ENCODE measurements at regions not wholly inside any gene's neighbourhood (a gene's known extent, or its start where the extent isn't known, plus 50 kb on each side); places are given as distances from the start of the nearest gene placed in this dataset.
A peak's percentile ranks its signal among the peaks of the same experiment; 100 is the strongest.

- no peak for FAIRE-seq
- Histone ChIP-seq H3K27me3 (ENCODE audit: control insufficient read depth, insufficient read depth, low read length) (no peaks in the 10 kb centered on the region), H3K4me3 (ENCODE audit: low read depth, low read length) (no peak overlapping the region), H3K36me3 (ENCODE audit: control insufficient read depth, insufficient read depth, low read length) (no peaks in the 10 kb centered on the region)
- peak; percentile 17 for DNase-seq (ENCODE audit: low read depth)
- no peak for TF ChIP-seq CTCF (IDR thresholded peaks at IDR 0.05; ENCODE audit: insufficient read depth, low read length, severe bottlenecking)
Measured at GRCh38 chr6:155936127-155936526, 480.5 kb upstream of the NOX3 start.

- H3K36me3 ChIP-seq (ENCODE audit: control insufficient read depth, insufficient read depth, low read length) = no peaks in the 10 kb centered on the region
- TF ChIP-seq CTCF (IDR thresholded peaks at IDR 0.05; ENCODE audit: insufficient read depth, low read length, severe bottlenecking) = no peak
- no peak for FAIRE-seq
- H3K4me3 ChIP-seq (ENCODE audit: low read depth, low read length) = no peak overlapping the region
- H3K27me3 ChIP-seq (ENCODE audit: control insufficient read depth, insufficient read depth, low read length) = no peaks in the 10 kb centered on the region
- no peak for DNase-seq (ENCODE audit: low read depth)
Measured at GRCh38 chr6:155916846-155917624, 461.4 kb upstream of the NOX3 start.

GRCh38 chr6:155915651-155916050, 460.0 kb upstream of the NOX3 start:
- Histone ChIP-seq H3K4me3 (ENCODE audit: low read depth, low read length) (no peak overlapping the region), H3K27me3 (ENCODE audit: control insufficient read depth, insufficient read depth, low read length) (no peaks in the 10 kb centered on the region), H3K36me3 (ENCODE audit: control insufficient read depth, insufficient read depth, low read length) (no peaks in the 10 kb centered on the region)
- FAIRE-seq (no peak), DNase-seq (ENCODE audit: low read depth) (no peak)
- no peak for TF ChIP-seq CTCF (IDR thresholded peaks at IDR 0.05; ENCODE audit: insufficient read depth, low read length, severe bottlenecking)

- Histone ChIP-seq H3K36me3 (ENCODE audit: control insufficient read depth, insufficient read depth, low read length) (no peaks in the 10 kb centered on the region), H3K27me3 (ENCODE audit: control insufficient read depth, insufficient read depth, low read length) (no peaks in the 10 kb centered on the region), H3K4me3 (ENCODE audit: low read depth, low read length) (no peak overlapping the region)
- no peak for FAIRE-seq
- DNase-seq (ENCODE audit: low read depth) = no peak
- TF ChIP-seq CTCF (IDR thresholded peaks at IDR 0.05; ENCODE audit: insufficient read depth, low read length, severe bottlenecking) = no peak
Measured at GRCh38 chr6:155913816-155914215, 458.2 kb upstream of the NOX3 start.

GRCh38 chr6:155909710-155910109, 454.1 kb upstream of the NOX3 start:
- Histone ChIP-seq H3K27me3 (ENCODE audit: control insufficient read depth, insufficient read depth, low read length) (no peaks in the 10 kb centered on the region), H3K4me3 (ENCODE audit: low read depth, low read length) (no peak overlapping the region), H3K36me3 (ENCODE audit: control insufficient read depth, insufficient read depth, low read length) (no peaks in the 10 kb centered on the region)
- DNase-seq (ENCODE audit: low read depth) (no peak), FAIRE-seq (peak; percentile 73)
- TF ChIP-seq CTCF (IDR thresholded peaks at IDR 0.05; ENCODE audit: insufficient read depth, low read length, severe bottlenecking) = no peak

- no peak for TF ChIP-seq CTCF (IDR thresholded peaks at IDR 0.05; ENCODE audit: insufficient read depth, low read length, severe bottlenecking)
- Histone ChIP-seq H3K36me3 (ENCODE audit: control insufficient read depth, insufficient read depth, low read length) (no peaks in the 10 kb centered on the region), H3K4me3 (ENCODE audit: low read depth, low read length) (no peak overlapping the region), H3K27me3 (ENCODE audit: control insufficient read depth, insufficient read depth, low read length) (no peaks in the 10 kb centered on the region)
- FAIRE-seq (no peak), DNase-seq (ENCODE audit: low read depth) (no peak)
Measured at GRCh38 chr6:155895641-155896040, 440.0 kb upstream of the NOX3 start.
